NOMO-1 treated with DMSO at 0.1 percent for 48 hours (cell line): ENCODE measurements at regions not wholly inside any gene's neighbourhood (a gene's known extent, or its start where the extent isn't known, plus 50 kb on each side); places are given as distances from the start of the nearest gene placed in this dataset.

Source experiments
- DNase-seq: peaks from one replicate; lab custom pipeline; 2025; ENCODE audit not compliant: unreplicated experiment; lab: John Stamatoyannopoulos, UW

- DNase-seq = no peak
Observed at GRCh38 chr4:189069772-189070171, 870.9 kb upstream of the FRG1 start.

DNA sequence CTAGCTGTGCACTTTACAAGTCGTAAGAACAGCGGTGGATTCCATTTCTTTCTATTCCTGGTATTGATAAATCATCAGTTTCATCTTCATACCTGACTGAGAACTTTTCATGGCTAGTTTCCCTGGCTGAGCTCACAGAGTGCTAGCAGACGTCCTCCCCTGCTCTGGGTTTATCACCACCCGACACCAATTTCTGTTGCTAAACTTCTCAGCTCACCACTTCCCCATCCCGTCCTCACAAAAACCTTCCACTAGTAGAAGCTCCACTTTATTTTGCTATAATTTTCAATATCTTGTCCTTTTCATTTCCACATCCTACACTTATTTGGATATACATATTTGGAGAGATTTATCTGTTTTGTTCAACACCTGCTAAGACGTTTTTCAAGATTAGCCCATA, 869.4 kb upstream of the FRG1 start:
- no peak for DNase-seq

DNA sequence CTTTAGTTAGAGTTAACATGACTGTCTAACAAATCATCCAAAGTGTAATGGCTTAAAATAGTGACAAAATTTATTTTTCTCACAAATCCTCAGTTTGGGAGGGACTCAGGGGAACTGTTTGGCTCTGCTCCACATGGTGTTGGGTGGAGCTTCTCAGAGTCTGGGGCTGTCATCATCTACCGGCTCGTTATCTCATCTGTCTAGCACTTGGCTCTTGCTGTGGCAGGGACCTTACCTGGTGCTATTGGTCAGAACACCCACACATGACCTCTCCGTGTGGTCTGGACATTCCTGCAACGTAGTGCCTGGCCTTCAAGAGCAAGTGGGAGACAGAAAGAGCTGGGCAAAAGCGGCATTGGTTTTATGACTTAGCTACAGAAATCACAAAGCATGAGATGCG, 866.9 kb upstream of the FRG1 start:
- DNase-seq = no peak

DNA sequence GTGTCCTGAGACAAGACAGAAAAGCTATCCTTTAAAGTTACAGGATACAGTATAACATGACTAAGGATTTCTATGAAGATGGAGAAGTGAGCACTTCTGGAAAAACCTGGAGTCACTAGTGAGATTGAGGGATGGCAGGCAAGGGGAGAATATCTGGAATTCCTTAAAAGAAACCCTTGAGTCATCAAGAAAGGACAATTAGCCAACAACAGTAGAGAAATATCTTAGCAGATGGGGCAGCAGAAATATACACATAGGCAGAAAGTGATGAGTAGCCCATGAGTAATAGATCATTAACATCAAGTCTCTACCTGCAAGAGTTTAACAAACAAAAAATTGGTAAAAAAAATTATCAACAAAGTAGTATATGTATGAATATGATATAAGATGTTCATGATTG, 858.8 kb upstream of the FRG1 start:
- no peak for DNase-seq

GRCh38 chr4:189083769-189084168, 856.9 kb upstream of the FRG1 start:
- no peak for DNase-seq

- peak; percentile 2 for DNase-seq
Observed at GRCh38 chr4:189084671-189085070, 856.0 kb upstream of the FRG1 start.

- DNase-seq = no peak
Observed at GRCh38 chr4:189087971-189088370, 852.7 kb upstream of the FRG1 start.

DNA sequence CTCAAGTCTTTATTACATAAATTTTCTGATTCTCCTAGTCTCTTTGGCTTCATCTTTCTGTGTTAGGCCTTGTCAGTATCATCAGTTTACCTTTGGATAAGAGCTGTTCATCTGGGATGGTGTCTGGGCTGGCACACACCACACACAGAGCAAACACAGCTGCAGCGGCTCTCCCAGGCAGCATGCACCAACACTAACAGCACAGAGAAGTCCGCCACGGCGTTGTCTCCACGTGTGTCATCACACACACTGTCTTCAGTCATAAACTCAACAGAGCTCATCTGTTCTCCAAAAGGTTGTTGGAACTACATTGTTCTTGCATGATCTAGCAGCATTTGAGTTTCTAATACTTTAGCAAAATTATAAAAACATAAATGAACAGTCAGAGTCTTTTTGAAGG, 851.9 kb upstream of the FRG1 start:
- DNase-seq = no peak

DNA sequence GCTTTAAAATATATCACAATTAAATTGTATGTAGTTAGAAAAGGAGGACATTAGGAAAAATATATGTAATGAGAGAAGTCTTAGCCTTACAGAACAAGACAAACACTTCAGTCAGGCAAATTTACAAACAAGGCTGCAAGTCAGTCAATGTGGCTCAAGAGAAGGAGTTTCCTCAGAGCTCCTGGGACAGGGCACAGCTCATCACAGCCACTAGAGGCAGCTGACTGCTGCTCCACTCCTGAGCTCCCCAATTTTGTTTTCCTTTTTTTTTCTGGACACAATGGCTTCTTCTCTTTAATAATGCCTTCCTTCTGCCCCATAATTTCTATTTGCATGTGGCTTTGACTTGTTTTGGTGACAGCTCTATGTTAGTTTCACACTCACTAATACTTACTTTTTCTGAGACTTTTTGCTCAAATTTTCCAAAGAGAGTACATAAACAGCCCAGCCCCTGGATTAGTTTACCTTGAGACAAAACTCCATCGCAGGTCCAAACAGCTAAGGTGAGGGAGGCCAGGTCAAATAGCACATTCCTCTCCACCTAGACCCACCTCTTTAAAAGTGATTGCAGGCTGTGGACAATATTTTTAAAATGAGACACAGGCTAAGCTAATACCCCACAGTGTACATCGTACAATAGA, 850.4 kb upstream of the FRG1 start:
- DNase-seq = no peak

DNA sequence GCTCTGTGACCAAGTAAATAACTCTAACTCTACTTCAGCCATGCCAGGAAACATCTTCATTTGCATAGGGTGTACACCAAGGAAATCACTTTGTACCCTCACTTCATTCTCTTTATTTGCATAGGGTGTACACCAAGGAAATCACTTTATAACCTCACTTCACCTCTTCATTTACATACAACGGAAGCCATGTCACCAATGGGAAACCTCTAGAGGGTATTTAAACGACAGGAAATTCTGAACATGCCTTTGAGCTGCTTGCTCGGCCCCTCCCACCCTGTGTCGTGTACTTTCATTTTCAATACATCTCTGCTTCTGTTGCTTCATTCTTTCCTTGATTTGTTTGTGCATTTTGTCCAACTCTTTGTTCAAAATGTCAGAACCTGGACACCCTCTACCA, 848.1 kb upstream of the FRG1 start:
- DNase-seq = no peak

DNA sequence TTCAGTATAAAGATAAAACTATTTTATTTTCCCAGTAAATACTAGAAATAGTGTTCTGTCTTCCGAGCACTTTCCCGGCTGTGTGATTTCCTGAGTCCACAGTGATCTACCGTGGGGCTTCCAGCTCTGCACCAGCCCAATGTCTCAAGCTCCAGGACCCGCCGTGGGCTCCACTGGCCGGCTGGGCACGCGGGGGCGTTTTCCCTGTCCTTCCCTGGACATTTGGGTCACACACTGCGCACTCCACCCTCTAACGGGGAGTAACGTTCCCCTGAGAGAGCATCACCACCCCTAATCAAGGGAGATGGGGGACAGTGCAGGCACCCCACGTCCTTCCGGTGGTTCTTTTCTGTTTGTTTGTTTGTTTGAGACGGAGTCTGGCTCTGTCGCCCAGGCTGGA, 844.6 kb upstream of the FRG1 start:
- DNase-seq = no peak

DNA sequence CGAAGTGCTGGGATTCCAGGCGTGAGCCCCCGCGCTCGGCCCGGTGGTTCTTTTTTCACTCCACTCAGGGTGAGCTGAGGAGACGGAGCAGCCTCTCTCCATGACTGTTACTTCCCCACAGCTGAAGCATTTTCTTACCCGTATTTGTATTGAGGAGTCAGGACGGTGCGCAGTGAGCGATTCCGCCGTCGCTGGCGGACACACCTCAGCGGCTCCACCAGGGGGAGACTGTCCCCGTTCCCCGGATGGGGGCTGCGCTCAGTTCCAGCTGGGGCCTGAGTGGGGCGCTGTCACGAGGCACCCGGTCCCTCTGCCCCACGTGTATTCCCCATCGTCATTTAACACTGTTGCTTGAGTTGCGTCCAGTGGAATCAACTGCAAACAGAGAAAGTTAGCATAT, 844.0 kb upstream of the FRG1 start:
- DNase-seq = no peak

- no peak for DNase-seq
Observed at GRCh38 chr4:189098932-189099696, 841.6 kb upstream of the FRG1 start.

DNA sequence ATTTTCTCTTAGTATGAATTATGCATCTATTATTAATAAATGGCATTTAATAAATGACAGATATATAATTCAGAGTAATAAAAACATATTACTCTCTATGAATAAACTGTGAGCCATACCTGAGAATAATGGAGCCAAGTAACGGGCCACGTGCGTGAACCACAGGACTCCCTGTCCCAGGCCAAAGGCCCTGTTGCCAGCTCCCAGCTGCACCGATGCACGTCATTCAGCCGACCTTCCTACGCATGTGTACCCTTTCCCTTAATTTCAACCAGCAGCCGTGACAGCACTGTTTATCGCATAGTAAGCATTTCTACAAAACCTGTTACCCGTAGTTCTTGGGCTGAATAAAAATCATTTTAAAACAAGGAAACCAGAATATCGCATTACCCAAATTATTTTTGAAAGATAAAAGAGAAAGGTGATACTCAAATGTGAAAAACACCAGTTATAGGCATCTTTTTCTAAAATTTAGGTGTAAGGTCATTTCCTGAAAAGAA, 827.2 kb upstream of the FRG1 start:
- DNase-seq = no peak

- DNase-seq = no peak
Observed at GRCh38 chr4:189117426-189117825, 823.2 kb upstream of the FRG1 start.

- no peak for DNase-seq
Observed at GRCh38 chr4:189121336-189121735, 819.3 kb upstream of the FRG1 start.

DNA sequence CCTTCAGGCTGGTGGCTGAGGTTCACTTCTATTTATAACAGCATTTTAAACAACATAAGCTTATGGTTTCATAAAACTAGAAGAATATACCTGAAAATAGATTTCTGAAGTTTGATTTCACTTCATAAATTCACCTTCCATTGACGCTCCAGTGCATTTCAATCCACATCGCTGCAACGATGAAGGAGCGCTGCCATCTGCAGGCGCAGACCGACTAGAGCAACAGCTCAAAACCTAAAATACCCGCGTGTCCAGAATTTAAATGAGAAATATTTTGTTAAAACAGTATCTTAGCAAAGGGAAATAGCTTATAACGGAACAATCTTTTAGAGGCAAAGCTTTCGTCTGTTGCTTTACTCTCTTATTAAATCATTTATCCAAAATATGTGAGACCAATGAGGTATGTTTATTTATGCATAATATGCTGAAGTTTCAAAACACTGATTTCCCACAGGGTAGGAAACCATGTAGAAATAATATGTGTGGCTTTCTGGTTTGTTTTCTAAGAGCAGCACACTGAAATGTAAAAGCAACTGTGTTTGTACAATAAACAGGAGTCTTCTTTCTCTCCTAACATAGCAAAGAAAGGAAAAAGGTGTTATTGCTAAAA, 816.4 kb upstream of the FRG1 start:
- DNase-seq = peak; percentile 5

DNA sequence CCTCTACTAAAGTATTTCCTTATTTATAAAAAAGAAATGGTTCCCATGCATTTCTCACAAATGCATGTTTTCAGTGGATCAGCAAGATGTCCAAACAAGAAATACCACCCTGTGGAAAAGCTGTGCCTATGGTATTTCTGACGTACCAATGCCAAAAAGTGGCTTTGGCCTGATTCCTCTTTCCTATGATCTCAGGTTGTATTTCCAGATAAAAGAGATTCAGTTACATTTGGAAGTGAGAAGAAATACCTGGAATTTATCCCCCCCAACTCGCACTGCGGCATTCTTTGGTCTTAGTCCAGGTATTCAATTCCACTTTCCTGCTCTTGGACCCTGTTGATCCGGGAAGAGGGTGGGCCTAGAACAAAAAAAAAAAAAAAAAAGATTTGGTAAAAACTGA, 815.9 kb upstream of the FRG1 start:
- DNase-seq = no peak

GRCh38 chr4:189126040-189126439, 814.6 kb upstream of the FRG1 start:
- no peak for DNase-seq

DNA sequence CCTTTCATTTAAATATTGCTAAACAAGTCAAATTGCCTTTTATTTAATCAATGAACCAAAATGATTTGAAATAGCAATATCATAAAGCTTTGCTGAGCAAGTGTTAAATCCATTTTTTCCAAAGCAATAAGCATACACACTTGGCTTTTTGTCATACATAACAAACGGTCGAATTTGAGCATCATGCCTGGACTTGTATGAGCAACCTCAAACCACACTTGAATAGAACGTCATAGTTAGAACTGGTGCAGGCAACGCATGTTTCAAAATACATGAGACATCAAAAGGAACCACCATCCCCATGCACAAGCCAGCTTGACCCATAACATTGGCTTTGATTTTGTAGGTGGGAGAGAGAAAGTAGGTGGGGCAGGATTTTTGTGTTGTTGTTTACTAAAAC, 812.3 kb upstream of the FRG1 start:
- no peak for DNase-seq

DNA sequence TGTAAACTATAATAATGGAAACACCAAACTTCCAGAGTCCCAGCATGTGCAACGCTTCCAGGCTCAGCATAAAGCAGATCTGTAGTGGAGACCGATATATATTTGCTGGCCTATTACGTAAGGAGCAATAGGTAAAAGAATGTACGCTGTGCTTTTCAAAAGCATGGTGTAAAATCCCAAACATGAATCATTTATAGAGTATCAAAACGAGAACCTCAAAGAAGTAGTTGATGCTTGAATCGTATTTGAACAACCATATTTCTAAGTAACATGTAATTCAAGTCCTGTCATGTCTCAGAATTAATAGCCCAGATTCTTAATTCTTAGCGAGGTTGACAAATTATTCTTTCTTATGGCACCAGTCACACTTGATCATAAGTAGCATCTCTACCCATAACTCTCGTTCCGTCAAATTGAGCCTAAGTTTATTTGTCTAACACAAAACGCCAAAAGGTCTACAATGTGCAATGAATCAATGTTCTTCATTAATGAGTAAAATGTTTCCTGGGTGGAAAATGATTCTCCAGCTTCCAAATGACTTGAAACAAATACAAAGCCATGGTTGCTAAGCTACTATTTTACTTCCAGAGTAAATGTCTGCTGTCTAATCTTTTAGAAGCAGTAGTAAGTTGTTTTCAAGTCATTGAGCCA, 811.5 kb upstream of the FRG1 start:
- DNase-seq = no peak

DNA sequence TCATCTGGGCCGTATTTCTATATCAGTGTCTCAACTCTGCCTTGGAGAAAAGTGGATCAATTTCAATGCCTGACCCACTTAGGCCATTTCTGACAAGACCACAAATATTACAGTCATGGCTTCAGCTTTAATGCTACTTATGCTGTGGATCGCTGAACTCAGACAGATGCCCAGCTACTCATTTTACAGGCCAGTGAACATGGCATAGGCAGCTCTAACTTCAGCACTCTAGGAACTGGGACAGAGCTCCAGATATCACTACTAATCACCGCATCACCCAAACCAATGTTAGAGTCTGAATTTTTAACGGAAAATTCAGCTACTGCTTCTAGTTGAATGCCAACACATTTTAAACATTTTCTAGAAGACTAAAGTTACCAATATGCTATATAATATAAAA, 809.6 kb upstream of the FRG1 start:
- DNase-seq = no peak
